ENCODE measurements at regions not wholly inside any gene's neighbourhood (a gene's known extent, or its start where the extent isn't known, plus 50 kb on each side); places are given as distances from the start of the nearest gene placed in this dataset.

GRCh38 chr1:55839626-55840025, 624.5 kb upstream of the USP24 start (continued):
- TF ChIP-seq TEF (CRISPR knock-in tag; IDR thresholded peaks at IDR 0.05) (no peak), SP5 (CRISPR knock-in tag; IDR thresholded peaks at IDR 0.05; ENCODE audit: borderline replicate concordance, low read depth) (no peak), TEAD3 (CRISPR knock-in tag; optimal IDR thresholded peaks at IDR 0.05; ENCODE audit: borderline replicate concordance) (no peak), RBM22 (optimal IDR thresholded peaks at IDR 0.05; ENCODE audit: low read length) (no peak)

GRCh38 chr1:55839221-55839620, 624.1 kb upstream of the USP24 start:
- Histone ChIP-seq H3K79me2 (ENCODE audit: insufficient read depth, low read length) (no peaks in the 10 kb centered on the region), H3K27ac (ENCODE audit: extremely low read length, insufficient read depth, low read length) (no peak overlapping the region), H3K4me3 (replicated peaks in 1 of 3; ENCODE audit: insufficient read depth in 1 of 3, low read depth in 2 of 3, low read length in 3 of 3) (no peak overlapping the region), H3K27me3 (ENCODE audit: control insufficient read depth in 1 of 2, insufficient read depth in 2 of 2, low read length in 2 of 2) (no peaks in the 10 kb centered on the region), H3K4me2 (ENCODE audit: low read depth, low read length) (no peak overlapping the region), H3K9me3 (ENCODE audit: low read length) (no peaks in the 10 kb centered on the region), H3K36me3 (replicated peaks in 1 of 2; ENCODE audit: control insufficient read depth in 1 of 2, insufficient read depth in 2 of 2, low read length in 2 of 2) (no peaks in the 10 kb centered on the region), H2AFZ (ENCODE audit: low read length) (no peak overlapping the region), H3K4me1 (ENCODE audit: insufficient read depth, low read length) (peaks cover 12% of the 10 kb centered on the region), H3K9ac (ENCODE audit: insufficient read depth, low read depth, low read length) (no peak overlapping the region), H4K20me1 (ENCODE audit: insufficient read depth, low read length) (no peaks in the 10 kb centered on the region)
- no peak for DNase-seq (ENCODE audit: low spot score)
- WGBS (ENCODE audit: low lambda C conversion rate) = 62% methylated on average over 1 of the region's 1 CpG
- ATAC-seq = no peak
- intact Hi-C loops (cut with micrococcal nuclease; ENCODE audit: unreplicated experiment) = no loop called here
- CTCF ChIA-PET (ENCODE audit: low intra/inter-chr PET ratio, low total read pairs) = no interaction called here
- POLR2A ChIA-PET = no interaction called here
- FAIRE-seq = no peak
- TF ChIP-seq ZFP1 (CRISPR knock-in tag; IDR thresholded peaks at IDR 0.05) (no peak), ZNF7 (CRISPR knock-in tag; IDR thresholded peaks at IDR 0.05) (no peak), JDP2 (CRISPR knock-in tag; IDR thresholded peaks at IDR 0.05; ENCODE audit: borderline replicate concordance) (no peak), ZNF280D (CRISPR knock-in tag; IDR thresholded peaks at IDR 0.05) (no peak), RERE (CRISPR knock-in tag; IDR thresholded peaks at IDR 0.05; ENCODE audit: low read depth) (no peak)
- in situ Hi-C loops (cut with HindIII; ENCODE audit: extremely low pct_ligation_motif_present, low pct_unique_long_range_greater_than_20kb) = no loop called here
- BruUV-seq (replicated peaks) = no TSS peak
